ENCODE measurements at regions not wholly inside any gene's neighbourhood (a gene's known extent, or its start where the extent isn't known, plus 50 kb on each side); places are given as distances from the start of the nearest gene placed in this dataset.

DNA sequence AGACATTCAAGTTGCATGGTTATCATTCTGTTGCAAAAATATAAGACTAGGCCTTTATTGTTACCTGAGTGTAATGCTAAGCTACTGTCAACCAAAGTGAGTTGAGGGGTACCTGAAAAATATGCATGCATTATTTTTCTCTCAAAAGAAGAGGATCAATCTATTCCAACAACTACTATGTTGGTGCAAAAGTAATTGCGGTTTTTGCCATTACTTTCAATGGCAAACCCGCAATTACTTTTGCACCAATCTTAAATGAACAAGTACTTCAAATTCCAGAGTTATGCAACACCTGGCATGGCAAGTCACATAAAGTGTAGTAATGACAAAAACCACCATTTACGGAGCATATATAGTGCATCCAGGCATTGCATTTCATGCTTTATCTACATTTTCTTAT lies 307.0 kb upstream of the NOX3 start:
- TF ChIP-seq POLR2AphosphoS5 (IDR thresholded peaks at IDR 0.05) = no peak
- TF ChIP-seq POLR2A (IDR thresholded peaks at IDR 0.05) = no peak
- TF ChIP-seq, protein P1, sequence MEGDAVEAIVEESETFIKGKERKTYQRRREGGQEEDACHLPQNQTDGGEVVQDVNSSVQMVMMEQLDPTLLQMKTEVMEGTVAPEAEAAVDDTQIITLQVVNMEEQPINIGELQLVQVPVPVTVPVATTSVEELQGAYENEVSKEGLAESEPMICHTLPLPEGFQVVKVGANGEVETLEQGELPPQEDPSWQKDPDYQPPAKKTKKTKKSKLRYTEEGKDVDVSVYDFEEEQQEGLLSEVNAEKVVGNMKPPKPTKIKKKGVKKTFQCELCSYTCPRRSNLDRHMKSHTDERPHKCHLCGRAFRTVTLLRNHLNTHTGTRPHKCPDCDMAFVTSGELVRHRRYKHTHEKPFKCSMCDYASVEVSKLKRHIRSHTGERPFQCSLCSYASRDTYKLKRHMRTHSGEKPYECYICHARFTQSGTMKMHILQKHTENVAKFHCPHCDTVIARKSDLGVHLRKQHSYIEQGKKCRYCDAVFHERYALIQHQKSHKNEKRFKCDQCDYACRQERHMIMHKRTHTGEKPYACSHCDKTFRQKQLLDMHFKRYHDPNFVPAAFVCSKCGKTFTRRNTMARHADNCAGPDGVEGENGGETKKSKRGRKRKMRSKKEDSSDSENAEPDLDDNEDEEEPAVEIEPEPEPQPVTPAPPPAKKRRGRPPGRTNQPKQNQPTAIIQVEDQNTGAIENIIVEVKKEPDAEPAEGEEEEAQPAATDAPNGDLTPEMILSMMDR (IDR thresholded peaks at IDR 0.05) = no peak
- TF ChIP-seq EP300 (IDR thresholded peaks at IDR 0.05) = no peak

All from sigmoid colon (tissue), 4 donors.